Sciatic nerve (tissue), 2 donors: ENCODE measurements at regions not wholly inside any gene's neighbourhood (a gene's known extent, or its start where the extent isn't known, plus 50 kb on each side); places are given as distances from the start of the nearest gene placed in this dataset.

Experiments
- ATAC-seq: fragments of 200-7000 bp; cut with Tn5 transposase; one replicate; pipeline ENCODE4 v1.9.1; 2020; ENCODE audit warnings: mild to moderate bottlenecking, moderate library complexity
- DNase-seq: peaks from one replicate; pipeline ENCODE4 v3.0.0-alpha.2; 2020; ENCODE audit warnings: low spot score
- intact Hi-C: fragments of 100-400 bp; cut with DNase I; formaldehyde crosslinking; loops from one replicate; pipeline ENCODE4 v1.14.2; 2022
- donor health status: DM: no; HTN: no; CAD: no.
- donor health status: DM: no; HTN: no; CAD: no.

DNA sequence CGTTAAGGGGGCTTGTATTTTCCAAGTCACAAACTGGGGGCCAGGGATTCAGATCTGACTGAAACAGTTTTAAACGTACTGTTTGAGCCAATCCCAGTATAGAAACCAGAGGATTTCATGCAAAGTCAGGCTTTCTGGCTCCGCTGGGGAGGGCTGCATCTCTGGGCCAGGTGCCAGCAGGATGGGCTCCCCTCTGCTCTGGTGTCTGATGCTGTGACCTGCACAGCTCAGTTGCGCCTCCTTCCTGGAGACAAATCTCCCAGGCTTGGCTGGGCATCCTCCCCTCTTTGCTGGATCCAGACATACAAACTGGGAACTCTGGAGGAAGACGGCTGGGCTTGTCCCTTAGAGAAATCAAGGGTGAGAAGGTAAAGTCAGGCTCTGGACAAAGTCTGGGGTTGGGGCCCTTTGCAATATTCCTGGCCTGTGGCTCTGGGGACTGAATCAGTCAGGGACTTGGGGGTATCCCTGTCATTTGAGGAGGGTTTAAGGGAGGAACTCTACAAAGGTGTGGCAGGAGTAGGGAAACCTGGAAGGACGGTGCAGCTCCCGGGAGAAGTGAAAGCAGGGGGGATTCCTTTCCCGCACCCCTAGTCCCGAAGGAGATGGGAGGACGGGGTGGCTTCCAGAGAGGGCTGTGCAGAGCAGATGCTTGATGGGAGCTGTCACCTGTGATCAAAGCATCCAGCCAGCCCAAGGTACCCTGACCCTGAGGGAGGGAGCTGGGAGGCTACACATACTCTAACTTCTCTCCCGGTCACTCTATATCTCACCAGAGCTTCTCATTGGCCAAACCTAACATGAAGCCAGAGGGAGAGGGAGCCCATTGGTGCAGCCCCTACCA, 114.8 kb upstream of the ATP2B2 start:
- DNase-seq (no peak), ATAC-seq (no peak)
- intact Hi-C loops: no loop called here

DNA sequence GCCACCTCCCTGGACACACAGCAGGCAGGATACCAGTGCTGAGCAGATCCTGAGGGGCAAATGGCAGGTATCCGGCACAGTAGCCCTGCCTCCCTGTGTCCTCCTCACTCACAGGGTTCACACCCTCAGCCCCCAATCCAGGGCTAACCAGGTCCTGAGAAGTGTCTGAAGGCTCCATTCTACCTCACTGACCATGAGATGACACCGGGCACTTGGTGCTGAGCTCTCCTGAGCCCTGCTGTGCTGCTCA, 115.4 kb upstream of the ATP2B2 start:
- intact Hi-C loops: no loop called here
- DNase-seq: no peak
- ATAC-seq: no peak

DNA sequence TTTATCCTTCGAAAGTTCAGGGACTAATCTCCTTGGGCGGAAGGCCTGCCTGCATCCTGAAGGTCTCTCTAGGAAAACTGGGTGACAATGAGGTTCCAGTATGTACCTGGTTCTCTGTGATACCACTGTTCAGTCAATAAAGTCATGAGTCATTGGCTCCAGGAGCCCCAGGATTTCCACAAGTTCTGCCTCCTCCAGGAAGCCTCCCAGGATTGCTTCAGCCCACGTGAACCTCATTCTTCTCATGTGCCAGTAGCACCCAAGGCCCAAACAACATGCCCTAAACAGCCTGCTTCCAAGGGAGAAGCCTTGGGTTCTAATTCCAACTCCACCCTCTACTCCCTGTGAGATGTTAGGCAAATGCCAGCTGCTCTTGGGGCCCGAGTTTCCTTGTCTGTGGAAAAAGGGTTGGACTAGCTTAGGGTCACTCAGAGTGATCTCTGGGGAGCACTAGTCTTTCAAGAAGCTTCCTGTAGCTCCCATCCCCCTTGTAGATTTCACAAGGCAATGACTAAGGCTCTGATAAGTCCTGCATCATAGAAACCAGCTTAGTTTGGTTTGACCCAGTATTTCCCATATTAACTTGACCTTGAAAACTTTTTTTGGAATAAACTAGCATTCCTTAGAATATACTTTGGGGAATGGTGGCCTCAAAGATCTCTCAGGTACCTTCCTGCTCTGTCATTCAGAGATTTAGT, 118.3 kb upstream of the ATP2B2 start:
- intact Hi-C loops: no loop called here
- ATAC-seq (no peak), DNase-seq (no peak)

DNA sequence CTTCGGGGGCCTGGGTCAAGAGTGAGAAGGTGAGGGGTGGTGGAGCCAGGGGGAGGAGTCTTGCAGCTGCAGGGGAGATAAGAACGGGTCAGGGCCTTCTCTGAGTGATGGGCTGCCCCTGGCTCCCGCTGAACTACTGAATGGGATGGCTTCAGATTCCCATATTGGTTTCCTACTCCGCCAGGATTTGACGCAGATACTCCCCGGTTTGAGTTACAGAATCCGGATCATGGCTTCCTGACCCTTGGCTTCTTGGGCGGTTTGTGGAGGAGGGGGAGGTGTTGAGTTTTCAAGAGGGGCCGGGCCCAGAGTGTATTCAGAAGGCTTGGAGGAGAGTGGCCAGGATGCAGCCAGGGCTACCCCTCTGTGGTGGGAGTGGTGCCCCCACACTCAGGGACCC, 119.9 kb upstream of the ATP2B2 start:
- ATAC-seq (no peak), DNase-seq (no peak)
- intact Hi-C loops: no loop called here

DNA sequence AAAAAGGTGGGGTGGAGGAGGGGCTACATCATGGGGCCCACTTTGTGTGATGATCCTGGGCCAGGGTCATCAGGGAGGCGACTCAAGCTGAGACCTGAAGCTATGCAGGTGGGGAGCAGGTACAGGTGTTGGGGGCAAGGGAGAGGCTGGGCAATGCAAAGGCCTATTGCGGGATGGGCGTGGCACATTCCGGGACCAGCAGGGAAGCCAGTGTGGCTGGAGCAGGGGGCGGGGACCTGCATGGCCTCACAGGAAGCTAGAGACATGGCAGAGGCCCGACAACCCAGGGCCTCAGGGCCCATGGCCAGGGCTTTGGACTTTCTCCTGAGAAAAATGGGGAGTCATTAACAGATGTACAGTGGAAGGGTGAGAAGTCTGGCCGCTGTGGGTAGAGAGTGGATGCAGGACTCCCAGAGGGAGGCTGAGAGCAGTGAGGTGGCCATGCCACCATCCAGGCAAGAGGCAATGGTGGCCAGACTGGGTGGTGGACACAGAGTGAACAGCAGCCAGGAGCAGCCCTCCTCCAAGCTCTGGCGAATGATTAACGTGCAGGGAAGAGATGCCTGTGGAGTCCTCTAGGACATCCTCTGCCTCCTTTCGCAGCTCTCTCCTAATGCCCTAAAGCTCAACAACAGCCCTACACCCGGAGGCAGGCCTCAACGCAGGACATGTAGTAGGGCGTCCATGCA, 122.6 kb upstream of the ATP2B2 start:
- ATAC-seq (no peak), DNase-seq (no peak)
- intact Hi-C loops: no loop called here

DNA sequence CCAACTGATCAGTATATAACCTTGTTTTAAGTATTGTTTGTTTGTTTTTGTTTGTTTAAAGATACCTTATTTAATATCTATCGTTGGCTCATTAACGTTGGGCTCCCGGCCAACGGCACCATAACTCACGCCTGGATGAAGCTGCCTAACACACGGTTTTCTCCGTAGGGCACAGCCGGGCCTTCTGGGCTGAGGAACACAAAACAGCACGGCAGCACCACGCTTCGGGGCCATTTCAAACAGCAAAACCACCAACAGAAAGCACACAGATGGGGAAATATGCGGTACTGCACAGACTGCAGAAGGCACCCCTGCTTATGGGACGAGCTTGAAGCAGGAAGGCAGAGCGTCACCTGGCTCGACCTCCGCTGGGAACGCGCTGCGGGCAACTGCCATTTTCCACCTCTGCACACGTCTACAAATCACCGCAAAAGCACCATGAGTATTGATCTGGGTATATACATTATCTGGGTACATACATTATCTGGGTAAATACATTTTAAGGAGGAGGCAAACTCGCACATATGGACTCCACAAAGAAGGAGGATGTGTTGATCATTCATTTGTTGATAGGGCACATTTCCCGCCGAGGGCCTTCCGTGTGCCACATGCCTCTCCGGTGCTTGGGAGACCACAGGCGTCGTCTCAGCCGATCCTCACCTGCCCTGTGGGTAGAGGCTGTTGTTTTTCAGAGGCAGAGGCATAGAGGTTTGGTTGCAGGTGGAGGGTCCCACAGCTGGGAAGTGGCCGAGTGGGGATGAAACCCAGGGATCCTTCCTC, 123.7 kb upstream of the ATP2B2 start:
- intact Hi-C loops: no loop called here

DNA sequence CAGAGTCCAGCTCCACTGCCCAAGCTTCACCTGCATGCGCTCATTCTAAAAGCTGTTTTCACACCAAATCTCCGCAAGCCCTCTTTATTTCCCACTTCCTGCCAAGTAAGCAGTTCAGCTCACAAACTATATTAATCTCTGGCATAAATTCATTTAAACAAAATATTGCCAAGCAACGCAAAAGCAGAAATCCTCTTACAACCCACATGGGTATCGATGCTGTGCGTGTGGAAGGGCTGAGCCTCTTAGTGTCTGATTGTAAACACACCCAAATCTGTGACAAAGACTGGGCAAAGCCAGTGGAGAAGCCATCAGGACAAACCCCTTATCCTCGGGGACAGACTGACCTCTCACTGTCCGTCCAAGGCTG, 124.3 kb upstream of the ATP2B2 start:
- ATAC-seq (no peak), DNase-seq (no peak)
- intact Hi-C loops: no loop called here

More for the DNA sequence above, 123.7 kb upstream of the ATP2B2 start:
- DNase-seq: no peak
- no peak for ATAC-seq

DNA sequence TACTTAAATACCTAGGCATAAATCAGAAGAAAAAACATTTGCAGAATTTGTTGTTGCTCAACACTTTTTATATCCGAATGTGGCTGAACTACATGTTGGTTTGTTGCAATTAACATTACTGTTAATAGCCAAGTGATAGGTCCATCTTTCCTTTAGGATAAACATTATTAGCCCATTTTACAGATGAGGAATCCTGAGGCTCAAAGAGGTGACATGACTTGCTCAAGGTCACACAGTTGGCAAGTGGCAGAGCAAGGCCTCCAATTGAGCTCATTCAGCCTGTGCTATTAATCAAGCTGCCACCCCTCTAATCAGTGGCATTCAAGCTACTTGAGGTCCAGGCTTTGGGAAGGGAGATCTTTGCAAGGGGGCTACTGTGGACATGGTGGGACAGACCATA, 125.8 kb upstream of the ATP2B2 start:
- DNase-seq (no peak), ATAC-seq (no peak)
- intact Hi-C loops: no loop called here

DNA sequence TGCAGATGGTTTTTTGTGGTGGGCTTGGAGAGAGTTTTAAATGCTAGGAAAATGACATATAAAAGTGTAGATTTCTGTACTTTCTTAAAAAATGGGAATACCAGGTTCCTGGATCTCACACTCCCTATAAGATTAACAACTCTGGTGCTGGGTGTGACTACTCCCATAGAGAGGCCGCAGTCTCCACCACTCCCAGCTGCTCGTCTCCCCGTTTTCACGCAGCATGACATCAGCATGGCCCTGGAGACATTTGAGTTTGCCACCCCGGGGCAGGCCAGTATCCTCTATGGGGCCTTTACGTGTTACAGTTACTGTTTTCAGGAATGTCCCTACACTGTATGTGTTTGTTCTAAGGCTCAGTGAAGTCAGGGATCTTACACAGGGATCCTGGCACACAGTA, 126.7 kb upstream of the ATP2B2 start:
- intact Hi-C loops: no loop called here
- no peak for DNase-seq
- no peak for ATAC-seq

DNA sequence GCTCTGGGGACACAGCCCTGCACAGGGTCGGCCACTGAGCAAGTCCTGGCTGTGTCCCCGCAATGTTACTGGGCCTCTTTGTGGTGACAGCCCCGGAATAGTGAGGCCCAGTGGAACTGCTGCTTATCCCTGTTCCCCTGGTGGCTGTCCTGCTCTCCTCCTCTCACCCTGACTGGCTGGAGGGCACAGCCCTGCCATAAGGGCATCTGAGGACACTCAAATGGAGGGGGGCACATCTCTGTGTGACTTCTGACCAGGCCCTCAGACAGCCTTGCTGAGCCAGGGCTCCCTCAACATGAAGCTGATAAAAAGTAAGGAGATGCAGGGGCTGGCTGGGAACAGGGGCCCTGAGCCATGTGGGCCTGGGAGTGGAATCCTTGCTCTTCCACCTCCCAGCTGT, 127.4 kb upstream of the ATP2B2 start:
- intact Hi-C loops: no loop called here
- ATAC-seq (no peak), DNase-seq (no peak)

DNA sequence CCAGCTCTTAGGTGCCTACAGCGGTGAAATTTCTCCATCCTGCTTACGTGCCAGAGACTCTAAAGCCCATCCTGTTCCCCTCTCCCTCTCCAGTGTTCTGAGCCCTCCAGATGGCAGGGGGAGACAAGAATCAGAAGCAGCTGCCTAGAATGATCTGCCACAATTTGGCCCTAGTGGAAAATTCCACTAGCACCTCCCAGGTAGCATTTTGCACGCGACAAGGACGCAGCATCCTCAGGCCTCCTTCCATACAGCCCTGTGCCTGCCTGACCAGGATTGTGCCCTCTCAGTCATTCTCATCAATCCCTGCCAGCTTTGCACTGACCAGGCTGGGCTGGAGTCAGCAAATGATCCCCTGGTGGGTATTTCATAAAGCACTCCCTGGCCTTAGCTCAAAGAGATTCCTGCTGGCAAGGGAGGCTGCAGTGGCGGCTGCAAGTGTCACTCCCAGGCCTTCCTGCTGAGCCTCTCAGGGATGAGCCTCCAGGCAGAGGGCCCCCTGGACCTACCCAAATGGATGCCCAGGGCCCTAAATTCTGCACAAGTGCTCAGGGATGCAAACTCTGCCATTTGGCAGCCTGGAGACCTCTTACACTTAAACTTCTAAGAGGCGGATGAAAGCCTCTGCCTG, 130.2 kb upstream of the ATP2B2 start:
- intact Hi-C loops: no loop called here
- DNase-seq (peak; percentile 15), ATAC-seq (no peak)

DNA sequence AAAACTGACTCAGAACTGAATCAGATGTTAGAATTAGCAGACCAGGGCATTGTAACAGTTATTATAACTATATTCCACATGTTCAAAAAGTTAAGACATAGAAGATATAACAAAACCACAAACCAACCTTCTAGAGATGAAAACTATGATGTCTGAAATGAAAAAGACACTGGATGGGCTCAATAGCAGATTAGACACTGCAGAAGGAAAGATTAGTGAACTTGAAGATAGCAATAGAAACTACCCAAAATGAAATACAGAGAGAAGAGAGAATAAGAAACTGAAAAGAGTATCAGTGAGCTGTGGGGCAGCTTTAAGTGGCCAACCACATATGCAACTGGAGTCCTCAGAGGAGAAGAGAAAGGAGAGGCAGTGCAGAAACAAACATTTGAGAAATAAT, 132.0 kb upstream of the ATP2B2 start:
- intact Hi-C loops: no loop called here
- DNase-seq (no peak), ATAC-seq (no peak)

DNA sequence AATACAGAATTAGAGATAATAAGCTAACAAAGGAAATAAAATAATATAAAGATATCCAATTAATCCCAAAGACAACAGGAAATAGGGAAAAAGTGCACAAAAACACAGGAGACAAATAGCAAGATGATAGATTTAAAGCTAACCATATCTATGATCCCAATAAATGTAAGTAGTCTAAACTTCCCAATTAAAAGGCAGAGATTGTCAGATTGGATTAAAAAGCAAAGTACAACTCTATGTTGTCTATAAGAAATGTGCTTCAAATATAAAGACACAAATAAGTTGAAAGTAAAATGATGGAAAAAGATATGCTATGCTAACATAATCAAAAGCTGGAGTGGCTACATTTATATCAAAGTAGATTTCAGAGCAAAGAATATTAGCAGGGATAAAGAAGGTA, 133.1 kb upstream of the ATP2B2 start:
- intact Hi-C loops: no loop called here
- ATAC-seq: no peak
- DNase-seq: no peak

DNA sequence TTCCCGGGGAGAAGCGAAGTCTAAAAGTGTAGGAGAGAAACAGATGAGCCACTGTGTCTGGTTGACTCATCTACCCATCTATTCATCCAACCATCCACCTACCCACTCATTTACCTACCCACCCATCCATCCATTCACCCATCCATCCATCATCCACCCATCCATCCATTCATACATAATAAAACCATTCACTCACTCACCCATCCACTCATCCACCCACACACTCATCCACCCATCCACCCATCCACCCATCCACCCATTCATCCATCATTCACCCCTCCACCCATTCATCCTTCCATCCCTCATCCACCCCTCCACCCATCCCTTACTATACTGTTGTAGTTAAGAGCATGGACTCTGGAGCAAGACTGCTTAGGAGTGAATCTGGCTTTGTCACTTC, 136.4 kb upstream of the ATP2B2 start:
- ATAC-seq: no peak
- intact Hi-C loops: no loop called here
- no peak for DNase-seq

DNA sequence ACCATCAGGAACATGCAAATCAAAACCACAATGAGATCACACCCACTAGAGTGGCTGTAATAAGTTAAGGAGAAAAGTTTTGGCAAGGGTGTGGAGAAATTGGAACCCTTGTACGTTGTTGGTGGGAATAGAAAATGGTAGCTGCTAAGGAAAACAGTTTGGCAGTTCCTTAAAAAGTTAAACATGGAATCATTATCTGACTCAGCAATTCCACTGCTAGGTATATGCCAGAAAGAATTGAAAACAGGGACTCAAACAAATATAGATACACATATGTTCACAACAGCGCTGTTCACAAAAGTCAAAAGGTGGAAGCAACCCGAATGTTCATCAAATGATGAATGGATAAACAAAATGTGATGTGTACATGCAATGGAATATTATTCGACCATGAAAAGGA, 138.8 kb upstream of the ATP2B2 start:
- intact Hi-C loops: no loop called here
- no peak for DNase-seq
- ATAC-seq: no peak

DNA sequence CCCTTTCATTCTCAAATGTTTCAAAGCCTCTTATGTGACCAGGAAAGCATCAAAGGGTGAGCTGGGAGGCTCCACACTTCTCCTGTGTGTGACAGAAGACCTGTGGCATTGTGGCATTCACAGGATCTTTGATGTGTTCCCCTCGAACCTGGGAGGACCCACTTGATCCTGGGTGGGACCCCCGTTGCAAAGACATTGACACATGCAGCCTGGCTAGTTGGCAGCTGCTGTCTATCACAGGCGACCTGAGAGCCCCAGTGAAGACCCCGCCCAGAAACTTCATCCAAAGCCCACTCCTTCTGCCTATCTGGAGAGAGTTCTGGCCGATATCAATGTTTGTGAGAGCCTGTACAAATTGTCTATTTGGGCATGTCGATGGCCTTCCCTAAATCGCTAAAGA, 140.4 kb upstream of the ATP2B2 start:
- intact Hi-C loops: no loop called here
- ATAC-seq (no peak), DNase-seq (peak; percentile 23)

DNA sequence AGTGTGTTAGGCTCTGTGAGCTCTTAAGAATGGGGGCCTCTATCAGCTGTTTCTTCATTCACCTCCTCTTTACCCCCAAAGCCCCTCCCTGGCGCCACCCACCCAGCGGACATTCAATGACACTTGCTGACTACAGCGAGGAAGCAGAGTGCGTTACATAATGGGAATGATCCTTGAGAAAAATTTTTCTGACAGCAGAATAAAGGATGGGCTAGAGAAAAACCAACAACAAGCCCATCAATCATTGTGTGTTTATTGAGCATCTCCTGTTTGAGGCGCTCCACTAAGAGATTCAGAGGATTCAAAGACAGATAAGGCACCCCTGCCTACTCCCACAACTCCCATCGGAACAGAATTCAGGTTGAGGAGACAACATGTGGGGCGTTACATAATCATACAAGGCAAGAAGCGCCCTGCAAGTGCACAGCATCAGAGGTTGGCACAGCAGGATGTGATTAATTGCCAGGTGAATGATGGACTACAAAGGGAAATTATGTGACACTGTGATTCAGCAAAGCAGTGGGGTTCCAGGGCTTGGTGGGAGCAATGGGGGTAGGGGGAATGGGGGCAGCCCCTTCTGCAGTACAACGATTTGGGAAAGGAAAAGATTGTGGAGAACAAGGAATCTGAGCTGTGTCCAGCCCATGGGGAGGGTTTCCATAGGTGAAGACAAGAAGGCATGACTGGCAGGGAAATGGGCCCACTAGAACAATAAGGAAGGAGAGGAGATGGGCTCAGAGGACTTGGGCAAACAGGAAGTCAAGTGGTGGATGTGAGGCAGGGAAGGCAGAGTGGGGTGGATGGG, 141.3 kb upstream of the ATP2B2 start:
- intact Hi-C loops: no loop called here
- DNase-seq: no peak
- ATAC-seq: no peak

DNA sequence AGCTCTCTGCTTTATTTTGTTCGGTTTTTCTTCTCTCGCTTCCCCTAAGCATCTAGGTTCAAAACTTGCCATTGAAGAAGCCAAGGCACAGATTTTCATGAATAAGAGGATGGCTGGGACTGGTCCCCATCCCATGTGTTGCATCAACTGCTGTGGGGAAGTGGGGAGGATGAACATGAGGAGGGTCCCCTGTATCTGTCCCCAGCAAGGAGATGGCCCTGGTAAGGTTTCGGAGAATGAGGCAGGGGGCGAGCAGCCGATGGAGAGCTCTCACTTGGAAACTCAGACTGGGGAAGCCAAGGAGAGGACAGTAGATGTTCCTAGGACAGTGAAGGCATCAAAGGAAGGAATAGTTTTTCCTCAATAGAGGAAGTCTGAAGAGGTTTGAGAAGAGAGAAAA, 142.0 kb upstream of the ATP2B2 start:
- DNase-seq (no peak), ATAC-seq (no peak)
- intact Hi-C loops: no loop called here

DNA sequence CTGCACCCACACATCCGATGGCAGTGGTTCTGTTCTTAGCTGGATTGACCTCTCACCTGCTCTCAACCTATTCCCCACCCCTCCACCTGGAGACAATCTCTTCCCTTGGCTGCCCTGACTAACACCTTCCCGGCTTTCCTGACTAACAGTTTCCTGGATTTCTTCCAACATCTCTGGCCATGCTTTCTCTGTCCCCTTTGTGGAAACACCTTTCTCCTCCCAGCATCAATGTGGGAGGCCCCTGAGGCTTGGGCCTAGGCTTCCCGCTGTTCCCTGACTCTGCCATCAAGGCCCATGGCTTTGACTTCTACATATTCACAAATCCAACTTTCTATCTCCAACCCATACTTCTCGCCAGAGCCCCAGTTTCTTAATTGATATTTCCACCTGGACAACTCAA, 142.8 kb upstream of the ATP2B2 start:
- intact Hi-C loops: no loop called here
- DNase-seq (no peak), ATAC-seq (no peak)
